IMR-90 (cell line): ENCODE measurements at regions not wholly inside any gene's neighbourhood (a gene's known extent, or its start where the extent isn't known, plus 50 kb on each side); places are given as distances from the start of the nearest gene placed in this dataset.

Experiments used
- ATAC-seq: fragments of 200-7000 bp; cut with Tn5 transposase; 2 replicates; pipeline ENCODE4 v1.9.1; 2020; ENCODE audit warnings: low read depth, mild to moderate bottlenecking, moderate library complexity
- BruUV-seq: library from RNA; stranded (reverse); fragments of 400-500 nt; replicated peaks from 2 replicates; lab custom pipeline; 2021; lab: Mats Ljungman, UMichigan
- CTCF ChIA-PET: fragments of 300-600 bp; formaldehyde crosslinking; extraction: SDS; loops from one replicate; lab custom pipeline; 2021; ENCODE audit warnings: antibody characterized with exemption; lab: Yijun Ruan, JAX
- POLR2A ChIA-PET: fragments of 300-600 bp; sonication (Branson Sonifier 250); formaldehyde crosslinking; loops from one replicate; lab custom pipeline; 2022; ENCODE audit warnings: antibody characterized with exemption; ENCODE audit not compliant: unreplicated experiment; lab: Charles Lee
- DNase-seq: peaks from one replicate; pipeline ENCODE4 v3.0.0; 2013
- H2AFZ ChIP-seq: replicated peaks from 2 replicates; pipeline ENCODE3; 2013; ENCODE audit warnings: low read length, mild to moderate bottlenecking; ENCODE audit not compliant: poor library complexity
- H2AK5ac ChIP-seq: 2 replicates; pipeline ENCODE4 v1.6.1; 2013; ENCODE audit warnings: low read depth, low read length, inconsistent platforms
- H2AK9ac ChIP-seq: replicated peaks from 2 replicates; pipeline ENCODE3; 2013; ENCODE audit warnings: mild to moderate bottlenecking, low read depth, low read length, moderate library complexity; ENCODE audit not compliant: poor library complexity
- H2BK120ac ChIP-seq: 2 replicates; pipeline ENCODE4 v1.6.1; 2013; ENCODE audit warnings: low read depth, low read length, inconsistent platforms
- H2BK15ac ChIP-seq: 3 replicates; pipeline ENCODE4 v1.6.1; 2013; ENCODE audit warnings: low read depth, low read length, inconsistent platforms
- H2BK20ac ChIP-seq: 2 replicates; pipeline ENCODE4 v1.6.1; 2013; ENCODE audit warnings: low read depth, mild to moderate bottlenecking, inconsistent platforms, low read length, moderate library complexity
- H2BK5ac ChIP-seq: 2 replicates; pipeline ENCODE4 v1.6.1; 2013; ENCODE audit warnings: mild to moderate bottlenecking, low read depth, low read length, inconsistent platforms; ENCODE audit not compliant: poor library complexity, severe bottlenecking
- H3K14ac ChIP-seq: replicated peaks from 2 replicates; pipeline ENCODE4 v1.6.1; 2013; ENCODE audit warnings: low read depth, low read length, inconsistent platforms
- H3K18ac ChIP-seq: 2 replicates; pipeline ENCODE4 v1.6.1; 2013; ENCODE audit warnings: low read depth, low read length, control low read depth
- H3K23ac ChIP-seq: 2 replicates; pipeline ENCODE4 v1.6.1; 2013; ENCODE audit warnings: low read depth, low read length, inconsistent platforms
- H3K27ac ChIP-seq: 2 replicates; pipeline ENCODE4 v1.5.1; 2013; ENCODE audit warnings: mild to moderate bottlenecking, control low read depth, low read length; ENCODE audit not compliant: insufficient read depth
- H3K27me3 ChIP-seq: 2 replicates; pipeline ENCODE4 v1.6.1; 2013; ENCODE audit warnings: low read length; ENCODE audit not compliant: control insufficient read depth, insufficient read depth
- H3K36me3 ChIP-seq: 2 replicates; pipeline ENCODE4 v1.6.1; 2013; ENCODE audit warnings: low read length, mixed read lengths; ENCODE audit not compliant: control insufficient read depth, insufficient read depth
- H3K4ac ChIP-seq: 2 replicates; pipeline ENCODE4 v1.6.1; 2013; ENCODE audit warnings: low read depth, low read length, inconsistent platforms
- H3K4me1 ChIP-seq: 2 replicates; pipeline ENCODE4 v1.6.1; 2013; ENCODE audit warnings: low read length, mixed read lengths; ENCODE audit not compliant: control insufficient read depth, insufficient read depth
- H3K4me2 ChIP-seq: 2 replicates; pipeline ENCODE4 v1.6.1; 2013; ENCODE audit warnings: low read depth, mild to moderate bottlenecking, control low read depth, low read length, moderate library complexity
- H3K4me3 ChIP-seq: 2 replicates; pipeline ENCODE4 v1.5.1; 2013; ENCODE audit warnings: low read depth, mild to moderate bottlenecking, control low read depth, low read length, moderate library complexity; ENCODE audit not compliant: insufficient read depth
- H3K56ac ChIP-seq: 2 replicates; pipeline ENCODE4 v1.6.1; 2013; ENCODE audit warnings: low read length, inconsistent platforms; ENCODE audit not compliant: insufficient read depth; ENCODE audit errors: extremely low read depth
- H3K79me1 ChIP-seq, 2 experiments: 2 replicates each; pipeline ENCODE4 v1.6.1; 2013; ENCODE audit warnings: low read length in 2 of 2, inconsistent platforms in 1 of 2, low read depth in 1 of 2
- H3K9ac ChIP-seq: 2 replicates; pipeline ENCODE4 v1.6.1; 2013; ENCODE audit warnings: low read depth, low read length, control low read depth
- H3K9me1 ChIP-seq: 2 replicates; pipeline ENCODE4 v1.6.1; 2013; ENCODE audit warnings: low read length, inconsistent platforms; ENCODE audit not compliant: insufficient read depth
- H3K9me3 ChIP-seq: 2 replicates; pipeline ENCODE4 v1.6.1; 2013; ENCODE audit warnings: low read length; ENCODE audit not compliant: control insufficient read depth, insufficient read depth
- H4K20me1 ChIP-seq: 2 replicates; pipeline ENCODE4 v1.6.1; 2013; ENCODE audit warnings: low read length, inconsistent platforms; ENCODE audit not compliant: insufficient read depth
- H4K5ac ChIP-seq: 2 replicates; pipeline ENCODE4 v1.6.1; 2013; ENCODE audit warnings: mild to moderate bottlenecking, low read depth, low read length, control low read depth
- H4K8ac ChIP-seq, 2 experiments: 2 replicates each; pipeline ENCODE4 v1.6.1; 2013; ENCODE audit warnings: low read depth in 2 of 2, low read length in 2 of 2, control low read depth in 1 of 2, inconsistent platforms in 1 of 2
- H4K91ac ChIP-seq: 2 replicates; pipeline ENCODE4 v1.6.1; 2013; ENCODE audit warnings: low read depth, low read length, inconsistent platforms; ENCODE audit not compliant: insufficient read depth
- CEBPB ChIP-seq: IDR thresholded peaks from 2 replicates; pipeline ENCODE4 v1.6.1; 2012; ENCODE audit warnings: low read depth, low read length, improper control_type of control experiment
- CHD1 ChIP-seq: IDR thresholded peaks from 2 replicates; pipeline ENCODE4 v1.6.1; 2012; ENCODE audit warnings: low read depth, low read length, improper control_type of control experiment
- MAFK ChIP-seq: IDR thresholded peaks from 2 replicates; pipeline ENCODE4 v1.6.1; 2012; ENCODE audit warnings: low read depth, low read length, improper control_type of control experiment
- MAZ ChIP-seq: IDR thresholded peaks from 2 replicates; pipeline ENCODE4 v1.6.1; 2012; ENCODE audit warnings: low read depth, mild to moderate bottlenecking, low read length, improper control_type of control experiment, moderate library complexity, borderline replicate concordance
- NFE2L2 ChIP-seq: fragments of 150-350 bp; IDR thresholded peaks from 2 replicates; pipeline ENCODE4 v1.6.1; 2016; ENCODE audit warnings: low read depth, mild to moderate bottlenecking, low read length
- POLR2A ChIP-seq: IDR thresholded peaks from 2 replicates; pipeline ENCODE4 v1.6.1; 2012; ENCODE audit warnings: mild to moderate bottlenecking, low read depth, low read length
- RCOR1 ChIP-seq: IDR thresholded peaks from 2 replicates; pipeline ENCODE4 v1.6.1; 2012; ENCODE audit warnings: mild to moderate bottlenecking, low read length, improper control_type of control experiment; ENCODE audit not compliant: insufficient replicate concordance
- RFX5 ChIP-seq: IDR thresholded peaks from 2 replicates; pipeline ENCODE4 v1.8.0; 2012; ENCODE audit warnings: low read depth, mild to moderate bottlenecking, low read length, moderate library complexity
- WGBS, 2 experiments: methylation state at CpG; one replicate each; pipeline versions ENCODE4 v1.1.5 to v1.1.7; 2013; ENCODE audit warnings: missing lambda C conversion rate in 2 of 2; ENCODE audit not compliant: insufficient read length in 1 of 2; ENCODE audit errors: extremely low coverage in 2 of 2; 5-methylcytosine and 5-hydroxymethylcytosine counted together
- dilution Hi-C: fragments of 300-500 bp; cut with HindIII; formaldehyde crosslinking; loops from one replicate; pipeline ENCODE4 v1.14.3; 2018; ENCODE audit warnings: low sequenced_read_pairs; ENCODE audit not compliant: unreplicated experiment
- in situ Hi-C: fragments of 300-500 bp; cut with MboI; formaldehyde crosslinking; loops from 3 replicates; pipeline ENCODE4 v1.14.3; 2019; ENCODE audit warnings: low sequenced_read_pairs, inconsistent platforms, mixed read lengths
- intact Hi-C: fragments of 100-400 bp; cut with micrococcal nuclease; formaldehyde crosslinking; loops from 2 replicates; pipeline ENCODE4 v1.10.0; 2022

- DNase-seq (no peak), ATAC-seq (no peak)
- no peak overlapping the region for H3K4me3 ChIP-seq
- H4K20me1 ChIP-seq = no peaks in the 10 kb centered on the region; the same call in 1 of the 2 replicates
- intact Hi-C loops (no loop called here), dilution Hi-C loops (no loop called here), in situ Hi-C loops (no loop called here)
- H4K91ac ChIP-seq = no peak overlapping the region
- H2AK9ac ChIP-seq = no peak overlapping the region
- POLR2A ChIA-PET = no interaction called here
- no peak overlapping the region for H2BK20ac ChIP-seq
- H2BK120ac ChIP-seq = no peak overlapping the region
- H3K18ac ChIP-seq = no peak overlapping the region
- TF ChIP-seq CHD1 (no peak), POLR2A (no peak), MAZ (no peak), RCOR1 (no peak), RFX5 (no peak), MAFK (no peak), CEBPB (no peak), NFE2L2 (no peak)
- no peaks in the 10 kb centered on the region for H3K36me3 ChIP-seq
- no peak overlapping the region for H2AK5ac ChIP-seq
- H3K9me3 ChIP-seq = peaks cover 5% of the 10 kb centered on the region; the same call in 1 of the 2 replicates
- BruUV-seq = no TSS peak
- H3K56ac ChIP-seq = no peak overlapping the region
- no peak overlapping the region for H4K8ac ChIP-seq
- peaks cover 20% of the 10 kb centered on the region; the same call in 1 of the 2 replicates for H3K27me3 ChIP-seq
- H2BK5ac ChIP-seq = no peak overlapping the region
- H3K23ac ChIP-seq = no peak overlapping the region
- no peak overlapping the region for H2BK15ac ChIP-seq
- H3K9ac ChIP-seq = no peak overlapping the region
- H2AFZ ChIP-seq = no peak overlapping the region
- no peak overlapping the region for H4K5ac ChIP-seq
- H3K9me1 ChIP-seq = no peaks in the 10 kb centered on the region
- no CpG with 5 or more reads among the region's 5 CpGs for WGBS, 2 experiments
- no peak overlapping the region for H3K4ac ChIP-seq
- no peak overlapping the region for H3K14ac ChIP-seq
- no peaks in the 10 kb centered on the region for H3K79me1 ChIP-seq
- H3K4me1 ChIP-seq = no peaks in the 10 kb centered on the region
- no peak overlapping the region for H3K27ac ChIP-seq
- CTCF ChIA-PET = interaction anchor here (0.8 kb wide), 1 partner anchor 21 kb away, joined by 3 read pairs; no protein-coding TSS in a partner anchor
- no peak overlapping the region for H3K4me2 ChIP-seq
Measured at GRCh38 chr11:71364806-71365205, 83.4 kb downstream of the DHCR7 start.
